ENCODE measurements at regions not wholly inside any gene's neighbourhood (a gene's known extent, or its start where the extent isn't known, plus 50 kb on each side); places are given as distances from the start of the nearest gene placed in this dataset.

GRCh38 chr4:43846111-43846587 is 602.5 kb downstream of the KCTD8 start:
- TF ChIP-seq YY1 (IDR thresholded peaks at IDR 0.05; ENCODE audit: insufficient read depth, insufficient read length) (no peak), ZNF274 (IDR thresholded peaks at IDR 0.05; ENCODE audit: low read depth, low read length) (no peak)
